ENCODE measurements at regions not wholly inside any gene's neighbourhood (a gene's known extent, or its start where the extent isn't known, plus 50 kb on each side); places are given as distances from the start of the nearest gene placed in this dataset.
A peak's percentile ranks its signal among the peaks of the same experiment; 100 is the strongest.

DNA sequence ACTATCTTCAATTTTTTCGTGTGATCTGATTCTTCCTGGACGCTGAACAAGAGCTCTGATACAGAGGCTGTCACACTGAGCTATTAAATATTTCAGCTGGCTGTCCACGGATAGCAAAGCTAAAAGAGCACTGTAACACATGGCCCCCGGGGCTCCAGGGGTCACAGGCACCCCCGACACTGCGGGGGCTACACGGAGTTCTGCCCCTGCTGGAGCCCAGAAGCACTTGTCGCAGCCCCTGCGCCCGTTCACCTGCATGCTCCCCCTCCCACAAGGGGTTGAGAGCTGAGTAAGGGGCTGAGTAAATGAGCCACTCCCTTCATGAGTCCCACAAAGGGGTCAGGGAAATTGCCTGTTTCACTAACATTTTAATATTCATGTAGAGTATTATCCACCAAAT lies 316.3 kb downstream of the TMEM167A start:
- intact Hi-C loops (cut with DNase I), result no loop called here
- no peaks in the 10 kb centered on the region for H3K36me3 ChIP-seq
- H3K4me3 ChIP-seq, result no peak overlapping the region
- no peak for ATAC-seq
- no peak overlapping the region for H3K27ac ChIP-seq
- H3K9me3 ChIP-seq, result peaks cover 0 to 7% of the 10 kb centered on the region in 2 donors
- DNase-seq, result peak in 1 of 4 donors; percentile 53
- no peaks in the 10 kb centered on the region for H3K27me3 ChIP-seq
- no peaks in the 10 kb centered on the region for H3K4me1 ChIP-seq
- TF ChIP-seq, protein P1, sequence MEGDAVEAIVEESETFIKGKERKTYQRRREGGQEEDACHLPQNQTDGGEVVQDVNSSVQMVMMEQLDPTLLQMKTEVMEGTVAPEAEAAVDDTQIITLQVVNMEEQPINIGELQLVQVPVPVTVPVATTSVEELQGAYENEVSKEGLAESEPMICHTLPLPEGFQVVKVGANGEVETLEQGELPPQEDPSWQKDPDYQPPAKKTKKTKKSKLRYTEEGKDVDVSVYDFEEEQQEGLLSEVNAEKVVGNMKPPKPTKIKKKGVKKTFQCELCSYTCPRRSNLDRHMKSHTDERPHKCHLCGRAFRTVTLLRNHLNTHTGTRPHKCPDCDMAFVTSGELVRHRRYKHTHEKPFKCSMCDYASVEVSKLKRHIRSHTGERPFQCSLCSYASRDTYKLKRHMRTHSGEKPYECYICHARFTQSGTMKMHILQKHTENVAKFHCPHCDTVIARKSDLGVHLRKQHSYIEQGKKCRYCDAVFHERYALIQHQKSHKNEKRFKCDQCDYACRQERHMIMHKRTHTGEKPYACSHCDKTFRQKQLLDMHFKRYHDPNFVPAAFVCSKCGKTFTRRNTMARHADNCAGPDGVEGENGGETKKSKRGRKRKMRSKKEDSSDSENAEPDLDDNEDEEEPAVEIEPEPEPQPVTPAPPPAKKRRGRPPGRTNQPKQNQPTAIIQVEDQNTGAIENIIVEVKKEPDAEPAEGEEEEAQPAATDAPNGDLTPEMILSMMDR (IDR thresholded peaks at IDR 0.05), result no peak

DNA sequence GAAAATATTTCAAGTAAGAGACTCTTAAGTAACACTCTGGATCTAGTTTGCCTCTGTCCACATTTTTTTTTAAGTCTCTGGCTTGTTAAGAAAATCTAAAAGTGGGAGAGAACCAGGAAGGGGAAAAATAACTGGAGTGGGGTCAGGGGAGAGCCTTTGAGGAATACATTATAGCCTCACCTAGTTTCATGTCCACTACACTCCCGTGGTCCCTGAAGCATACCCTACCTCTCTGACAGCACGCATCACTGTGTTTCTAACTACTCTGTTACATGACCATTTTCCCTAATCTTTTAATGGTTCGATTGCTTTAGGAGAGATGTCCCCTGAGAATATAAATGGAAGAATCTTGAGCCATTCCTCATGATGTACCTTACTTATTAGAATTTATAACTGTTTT lies 318.3 kb downstream of the TMEM167A start:
- Histone ChIP-seq H3K27me3 (no peaks in the 10 kb centered on the region), H3K4me3 (no peak overlapping the region), H3K36me3 (no peaks in the 10 kb centered on the region), H3K27ac (no peak overlapping the region), H3K4me1 (no peaks in the 10 kb centered on the region), H3K9me3 (peaks cover 0 to 7% of the 10 kb centered on the region in 2 donors)
- ATAC-seq, result no peak
- DNase-seq, result no peak
- TF ChIP-seq, protein P1 (IDR thresholded peaks at IDR 0.05), result no peak
- intact Hi-C loops (cut with DNase I), result no loop called here

DNA sequence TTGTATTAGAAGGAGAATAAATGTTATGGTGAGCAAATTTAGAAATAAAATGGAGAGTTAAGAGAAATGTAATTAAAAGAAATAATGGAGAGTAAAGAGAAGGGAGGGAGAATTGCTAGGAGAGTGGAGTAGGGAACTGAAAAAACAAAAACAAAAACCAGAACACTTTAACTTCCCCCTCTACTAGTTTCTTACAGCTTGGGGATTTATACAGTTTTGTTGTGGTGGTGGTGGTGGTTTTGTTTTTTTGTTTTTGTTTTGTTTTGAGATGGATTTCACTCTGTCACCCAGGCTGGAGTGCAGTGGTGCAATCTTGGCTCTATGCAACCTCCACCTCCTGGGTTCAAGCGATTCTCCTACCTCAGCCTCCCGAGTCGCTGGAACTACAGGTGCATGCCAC lies 322.4 kb downstream of the TMEM167A start:
- Histone ChIP-seq H3K36me3 (no peaks in the 10 kb centered on the region), H3K27me3 (no peaks in the 10 kb centered on the region), H3K4me1 (no peaks in the 10 kb centered on the region), H3K9me3 (peaks cover 0 to 4% of the 10 kb centered on the region in 2 donors), H3K4me3 (no peak overlapping the region), H3K27ac (no peak overlapping the region)
- intact Hi-C loops (cut with DNase I), result no loop called here
- ATAC-seq (no peak), DNase-seq (no peak)
- TF ChIP-seq, protein P1 (IDR thresholded peaks at IDR 0.05), result no peak

DNA sequence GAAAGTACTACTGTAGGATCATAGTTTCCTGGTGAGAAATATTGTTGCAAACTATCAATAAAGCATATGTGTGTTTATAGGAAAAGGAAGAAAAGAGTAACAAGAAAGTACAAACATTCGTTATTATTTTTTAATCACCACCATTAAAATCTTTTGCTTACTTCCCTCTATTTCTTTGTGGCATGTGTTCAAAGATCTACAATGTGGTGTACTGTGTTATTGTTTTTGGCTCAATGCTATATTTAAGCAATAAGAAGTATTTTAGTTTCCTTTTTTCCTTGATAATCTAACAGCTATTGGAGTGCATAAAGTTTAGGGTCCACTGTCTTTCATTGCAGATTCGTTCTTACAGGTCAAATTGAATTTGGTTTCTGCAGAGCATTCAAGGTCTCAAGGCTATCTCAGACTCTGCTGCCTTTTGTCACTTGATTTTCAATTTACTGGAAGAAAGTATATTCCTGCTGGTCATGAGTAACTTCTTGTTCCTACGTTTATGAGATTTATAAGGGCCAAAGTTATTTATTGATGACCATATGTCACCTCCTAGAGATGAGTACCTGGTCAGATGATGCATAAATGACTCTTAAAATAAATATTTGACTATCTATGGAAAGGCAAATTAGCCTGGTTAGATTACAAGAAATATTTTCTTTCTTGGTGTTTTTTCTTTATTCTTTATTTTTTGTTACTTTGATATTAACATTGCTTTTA lies 323.0 kb downstream of the TMEM167A start:
- H3K36me3 ChIP-seq, result no peaks in the 10 kb centered on the region

DNA sequence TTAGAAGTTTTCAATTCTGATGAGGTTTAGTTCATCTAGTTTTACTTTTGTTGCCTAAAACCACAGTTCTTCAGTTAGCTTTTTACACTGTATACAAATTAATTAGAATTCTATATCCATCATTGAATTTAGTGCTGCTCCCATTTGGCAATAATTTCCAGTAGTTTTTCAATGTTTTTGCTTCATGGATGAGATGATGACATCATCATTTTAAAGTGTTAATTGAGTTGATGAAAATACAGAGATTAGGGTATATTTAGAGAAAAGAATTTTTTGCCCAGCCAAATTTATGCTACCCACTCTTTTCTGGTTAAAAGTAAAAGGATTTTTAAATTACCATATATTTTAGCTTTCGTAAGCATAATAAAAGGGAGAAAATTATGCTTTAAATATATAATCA lies 323.8 kb downstream of the TMEM167A start:
- ATAC-seq (no peak), DNase-seq (no peak)
- no peak overlapping the region for H3K27ac ChIP-seq
- H3K9me3 ChIP-seq, result peaks cover 0 to 4% of the 10 kb centered on the region in 2 donors
- intact Hi-C loops (cut with DNase I), result no loop called here
- no peaks in the 10 kb centered on the region for H3K4me1 ChIP-seq
- H3K36me3 ChIP-seq, result no peaks in the 10 kb centered on the region
- no peak overlapping the region for H3K4me3 ChIP-seq
- H3K27me3 ChIP-seq, result no peaks in the 10 kb centered on the region
- TF ChIP-seq, protein P1 (IDR thresholded peaks at IDR 0.05), result no peak

More for the DNA sequence above, 323.0 kb downstream of the TMEM167A start:
- Histone ChIP-seq H3K27ac (no peak overlapping the region), H3K27me3 (no peaks in the 10 kb centered on the region), H3K4me3 (no peak overlapping the region), H3K4me1 (no peaks in the 10 kb centered on the region), H3K9me3 (peaks cover 0 to 4% of the 10 kb centered on the region in 2 donors)
- ATAC-seq (no peak), DNase-seq (peak in 1 of 4 donors; percentile 20)
- TF ChIP-seq, protein P1 (IDR thresholded peaks at IDR 0.05), result no peak
- intact Hi-C loops (cut with DNase I), result no loop called here
